GM10248 (cell line): ENCODE measurements at regions not wholly inside any gene's neighbourhood (a gene's known extent, or its start where the extent isn't known, plus 50 kb on each side); places are given as distances from the start of the nearest gene placed in this dataset.
A peak's percentile ranks its signal among the peaks of the same experiment; 100 is the strongest.
"Not testable (repeated sequence)": the region's sequence is repeated elsewhere in the genome, so short reads cannot be mapped to it uniquely, and the experiment has no call there.

Source experiments
- CTCF ChIA-PET: fragments of 300-600 bp; sonication (Branson Sonifier 250); formaldehyde crosslinking; extraction: SDS; loops from one replicate; lab custom pipeline; 2021; ENCODE audit warnings: antibody characterized with exemption; lab: Yijun Ruan, JAX
- POLR2A ChIA-PET: fragments of 350-650 bp; sonication (Branson Sonifier 250); formaldehyde crosslinking; extraction: SDS; loops from one replicate; lab custom pipeline; 2020; ENCODE audit warnings: antibody characterized with exemption; lab: Yijun Ruan, JAX
- DNase-seq: peaks from one replicate; pipeline ENCODE4 v3.0.0; 2012; ENCODE audit errors: extremely low spot score
- CTCF ChIP-seq: IDR thresholded peaks from 2 replicates; pipeline ENCODE4 v1.5.1; 2012; ENCODE audit warnings: mild to moderate bottlenecking, low read depth; ENCODE audit errors: extremely low read depth, missing control alignments, control extremely low read depth

- POLR2A ChIA-PET: no interaction called here
- TF ChIP-seq CTCF: peak; percentile 42
- DNase-seq: peak; percentile 33
- CTCF ChIA-PET: interaction anchor here (0.9 to 3.2 kb wide), 14 partner anchors 8 to 183 kb away, joined by 3 to 10 read pairs (median 4); no protein-coding TSS in a partner anchor
Observed at GRCh38 chr12:40446385-40446784, 221.6 kb downstream of the LRRK2 start.

GRCh38 chr12:40448523-40448922 lies 223.7 kb downstream of the LRRK2 start:
- CTCF ChIA-PET: interaction anchor here (0.9 kb wide), 1 partner anchor 14 kb away, joined by 3 read pairs; no protein-coding TSS in a partner anchor
- DNase-seq, POLR2A ChIA-PET: not testable (repeated sequence)

- ChIA-PET POLR2A (no interaction called here), CTCF (no interaction called here)
- no peak for TF ChIP-seq CTCF
- no peak for DNase-seq
Observed at GRCh38 chr12:40451661-40452060, 226.9 kb downstream of the LRRK2 start.

- no peak for DNase-seq
- no peak for TF ChIP-seq CTCF
- CTCF ChIA-PET: interaction anchor here (1.4 kb wide), 1 partner anchor 46 kb away, joined by 3 read pairs; no protein-coding TSS in a partner anchor
- POLR2A ChIA-PET: no interaction called here
Observed at GRCh38 chr12:40464121-40464520, 228.1 kb upstream of the CNTN1 start.

- POLR2A ChIA-PET: no interaction called here
Observed at GRCh38 chr12:40469736-40470135, 222.5 kb upstream of the CNTN1 start.

GRCh38 chr12:40473962-40474361 lies 218.3 kb upstream of the CNTN1 start:
- POLR2A ChIA-PET: no interaction called here

More at GRCh38 chr12:40469736-40470135, 222.5 kb upstream of the CNTN1 start:
- CTCF ChIA-PET: no interaction called here
- DNase-seq: no peak
- no peak for TF ChIP-seq CTCF

More at GRCh38 chr12:40473962-40474361, 218.3 kb upstream of the CNTN1 start:
- CTCF ChIA-PET: interaction anchor here (0.8 to 2.3 kb wide), 3 partner anchors 9 to 13 kb away, joined by 3 to 8 read pairs (median 8); no protein-coding TSS in a partner anchor
- no peak for DNase-seq
- TF ChIP-seq CTCF: no peak
